Panc1 (cell line): ENCODE measurements at regions not wholly inside any gene's neighbourhood (a gene's known extent, or its start where the extent isn't known, plus 50 kb on each side); places are given as distances from the start of the nearest gene placed in this dataset.

Source experiments
- CTCF ChIP-seq: fragments of 450-650 bp; IDR thresholded peaks from 2 replicates; pipeline ENCODE4 v1.5.1; 2017; ENCODE audit warnings: mild to moderate bottlenecking
- POLR2AphosphoS5 ChIP-seq: IDR thresholded peaks from 2 replicates; pipeline ENCODE4 v1.6.1; 2012; ENCODE audit warnings: mild to moderate bottlenecking, low read depth, low read length, moderate library complexity

DNA sequence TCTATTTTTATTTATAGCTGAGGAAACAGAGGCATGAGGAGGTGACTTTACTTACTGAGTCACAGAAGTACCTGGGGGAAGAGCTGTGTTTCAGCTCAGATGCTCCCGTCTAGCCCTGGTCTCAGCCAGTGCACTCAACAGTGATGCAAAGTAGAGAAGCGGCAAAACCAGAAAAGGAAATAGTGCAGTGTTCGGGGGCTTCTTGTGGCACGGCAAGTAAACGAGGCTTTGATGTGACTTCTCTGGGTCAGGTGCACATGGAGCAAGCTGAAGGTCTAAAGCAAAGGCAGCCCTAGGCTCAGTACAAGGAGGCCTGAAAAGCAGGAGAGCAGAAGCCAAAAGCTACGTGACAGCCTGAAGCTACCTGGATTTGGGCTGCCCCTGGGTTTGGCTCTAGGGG, 526.7 kb upstream of the ADAMTS16 start:
- no peak for TF ChIP-seq CTCF
- no peak for TF ChIP-seq POLR2AphosphoS5
